Activated T-helper 1 cell treated with anti-CD3 and anti-CD28 coated beads, Interleukin-2, amount 50 U/mL, for 16 hours (primary cell): ENCODE measurements at regions not wholly inside any gene's neighbourhood (a gene's known extent, or its start where the extent isn't known, plus 50 kb on each side); places are given as distances from the start of the nearest gene placed in this dataset.
"Not testable (repeated sequence)": the region's sequence is repeated elsewhere in the genome, so short reads cannot be mapped to it uniquely, and the experiment has no call there.

Source experiments
- DNase-seq, 2 donors: peaks; one replicate each; pipeline ENCODE4 v3.0.0-alpha.2; 2020; ENCODE audit warnings: low read depth in 1 of 2, low spot score in 1 of 2

- no peak for DNase-seq
Measured at GRCh38 chr5:71771191-71771590, 52.1 kb downstream of the CARTPT start.

GRCh38 chr5:71778678-71779276 lies 59.7 kb downstream of the CARTPT start:
- no peak for DNase-seq

- no peak for DNase-seq
Measured at GRCh38 chr5:71780597-71780996, 61.5 kb downstream of the CARTPT start.

- no peak for DNase-seq
Measured at GRCh38 chr5:71782393-71782770, 63.3 kb downstream of the CARTPT start.

- DNase-seq = no peak
Measured at GRCh38 chr5:71782771-71783770, 64.0 kb downstream of the CARTPT start.

GRCh38 chr5:71783891-71784290 lies 64.8 kb downstream of the CARTPT start:
- DNase-seq = no peak

- no peak for DNase-seq
Measured at GRCh38 chr5:71786337-71787055, 67.4 kb downstream of the CARTPT start.

GRCh38 chr5:71788794-71789193 lies 69.7 kb downstream of the CARTPT start:
- no peak for DNase-seq

GRCh38 chr5:71789746-71790145 lies 70.7 kb downstream of the CARTPT start:
- DNase-seq = no peak

- DNase-seq = no peak
Measured at GRCh38 chr5:71790433-71790832, 71.4 kb downstream of the CARTPT start.

- DNase-seq = not testable (repeated sequence)
Measured at GRCh38 chr5:71792041-71792440, 73.0 kb downstream of the CARTPT start.

- no peak for DNase-seq
Measured at GRCh38 chr5:71794061-71794695, 75.1 kb downstream of the CARTPT start.

GRCh38 chr5:71802673-71803072 lies 83.6 kb downstream of the CARTPT start:
- DNase-seq = no peak

GRCh38 chr5:71806711-71807110 lies 87.6 kb downstream of the CARTPT start:
- no peak for DNase-seq

GRCh38 chr5:71807909-71808308 lies 88.8 kb downstream of the CARTPT start:
- DNase-seq = no peak

- no peak for DNase-seq
Measured at GRCh38 chr5:71809446-71809845, 90.4 kb downstream of the CARTPT start.

GRCh38 chr5:71810023-71810422 lies 90.9 kb downstream of the CARTPT start:
- DNase-seq = no peak

- no peak for DNase-seq
Measured at GRCh38 chr5:71810471-71811195, 91.6 kb downstream of the CARTPT start.

- DNase-seq = no peak
Measured at GRCh38 chr5:71811779-71812178, 92.7 kb downstream of the CARTPT start.

- no peak for DNase-seq
Measured at GRCh38 chr5:71816307-71816706, 97.2 kb downstream of the CARTPT start.

- no peak for DNase-seq
Measured at GRCh38 chr5:71817891-71818290, 98.8 kb downstream of the CARTPT start.
